ENCODE measurements at regions not wholly inside any gene's neighbourhood (a gene's known extent, or its start where the extent isn't known, plus 50 kb on each side); places are given as distances from the start of the nearest gene placed in this dataset.

- Histone ChIP-seq H4K20me1 (ENCODE audit: insufficient read depth, low read length) (no peaks in the 10 kb centered on the region), H2AFZ (ENCODE audit: insufficient read depth, low read depth, low read length, poor library complexity, severe bottlenecking) (no peak overlapping the region), H3K27ac (ENCODE audit: low read depth in 1 of 2, low read length in 2 of 2) (no peak overlapping the region), H3K27me3 (ENCODE audit: control insufficient read depth in 2 of 2, insufficient read depth in 2 of 2, low read length in 2 of 2) (no peaks in the 10 kb centered on the region), H3K4me1 (ENCODE audit: control insufficient read depth in 1 of 2, insufficient read depth in 2 of 2, low read length in 2 of 2) (no peaks in the 10 kb centered on the region), H3K4me2 (replicated peaks; ENCODE audit: extremely low read depth, low read length, poor library complexity, severe bottlenecking) (no peak overlapping the region), H3K4me3 (replicated peaks in 1 of 3; ENCODE audit: low read depth in 2 of 3, low read length in 3 of 3) (no peak overlapping the region), H3K79me2 (ENCODE audit: insufficient read depth, low read length) (no peaks in the 10 kb centered on the region), H3K9me3 (replicated peaks in 1 of 2; ENCODE audit: control insufficient read depth in 1 of 2, insufficient read depth in 1 of 2, low read length in 2 of 2) (peaks cover 0 to under 1% of the 10 kb centered on the region in 2 donors), H3K9ac (ENCODE audit: insufficient read depth, low read length, poor library complexity, severe bottlenecking) (no peak overlapping the region), H3K36me3 (replicated peaks in 1 of 2; ENCODE audit: control insufficient read depth in 1 of 2, insufficient read depth in 2 of 2, low read length in 2 of 2) (no peaks in the 10 kb centered on the region)
- peaks cover 0 to 9% (median 2%) of the 10 kb centered on the region in 7 donors for H3K9me3 Mint-ChIP-seq
- H3K4me1 Mint-ChIP-seq = peaks cover 10% of the 10 kb centered on the region
- H3K27ac Mint-ChIP-seq = no peak overlapping the region
- no peaks in the 10 kb centered on the region for H3K36me3 Mint-ChIP-seq
- no CpG with 5 or more reads among the region's 1 CpG for WGBS (ENCODE audit: insufficient coverage)
- no peak for DNase-seq
- H3K4me3 Mint-ChIP-seq = no peak overlapping the region
- intact Hi-C loops (cut with micrococcal nuclease) = no loop called here
- TF ChIP-seq, protein P1, sequence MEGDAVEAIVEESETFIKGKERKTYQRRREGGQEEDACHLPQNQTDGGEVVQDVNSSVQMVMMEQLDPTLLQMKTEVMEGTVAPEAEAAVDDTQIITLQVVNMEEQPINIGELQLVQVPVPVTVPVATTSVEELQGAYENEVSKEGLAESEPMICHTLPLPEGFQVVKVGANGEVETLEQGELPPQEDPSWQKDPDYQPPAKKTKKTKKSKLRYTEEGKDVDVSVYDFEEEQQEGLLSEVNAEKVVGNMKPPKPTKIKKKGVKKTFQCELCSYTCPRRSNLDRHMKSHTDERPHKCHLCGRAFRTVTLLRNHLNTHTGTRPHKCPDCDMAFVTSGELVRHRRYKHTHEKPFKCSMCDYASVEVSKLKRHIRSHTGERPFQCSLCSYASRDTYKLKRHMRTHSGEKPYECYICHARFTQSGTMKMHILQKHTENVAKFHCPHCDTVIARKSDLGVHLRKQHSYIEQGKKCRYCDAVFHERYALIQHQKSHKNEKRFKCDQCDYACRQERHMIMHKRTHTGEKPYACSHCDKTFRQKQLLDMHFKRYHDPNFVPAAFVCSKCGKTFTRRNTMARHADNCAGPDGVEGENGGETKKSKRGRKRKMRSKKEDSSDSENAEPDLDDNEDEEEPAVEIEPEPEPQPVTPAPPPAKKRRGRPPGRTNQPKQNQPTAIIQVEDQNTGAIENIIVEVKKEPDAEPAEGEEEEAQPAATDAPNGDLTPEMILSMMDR (IDR thresholded peaks at IDR 0.05) = no peak
- H3K27me3 Mint-ChIP-seq (ENCODE audit: low read depth in 3 of 3) = peaks cover 0 to 1% (median 0%) of the 10 kb centered on the region in 3 donors
Measured at GRCh38 chr4:108483079-108483478, 137.3 kb upstream of the RPL34 start.

- Histone ChIP-seq H3K27ac (ENCODE audit: low read depth in 1 of 2, low read length in 2 of 2) (no peak overlapping the region), H2AFZ (ENCODE audit: insufficient read depth, low read depth, low read length, poor library complexity, severe bottlenecking) (no peak overlapping the region), H3K9me3 (replicated peaks in 1 of 2; ENCODE audit: control insufficient read depth in 1 of 2, insufficient read depth in 1 of 2, low read length in 2 of 2) (no peaks in the 10 kb centered on the region), H3K79me2 (ENCODE audit: insufficient read depth, low read length) (no peaks in the 10 kb centered on the region), H3K36me3 (replicated peaks in 1 of 2; ENCODE audit: control insufficient read depth in 1 of 2, insufficient read depth in 2 of 2, low read length in 2 of 2) (no peaks in the 10 kb centered on the region), H4K20me1 (ENCODE audit: insufficient read depth, low read length) (no peaks in the 10 kb centered on the region), H3K4me3 (replicated peaks in 1 of 3; ENCODE audit: low read depth in 2 of 3, low read length in 3 of 3) (no peak overlapping the region), H3K4me2 (replicated peaks; ENCODE audit: extremely low read depth, low read length, poor library complexity, severe bottlenecking) (no peak overlapping the region), H3K4me1 (ENCODE audit: control insufficient read depth in 1 of 2, insufficient read depth in 2 of 2, low read length in 2 of 2) (no peaks in the 10 kb centered on the region), H3K9ac (ENCODE audit: insufficient read depth, low read length, poor library complexity, severe bottlenecking) (no peak overlapping the region), H3K27me3 (ENCODE audit: control insufficient read depth in 2 of 2, insufficient read depth in 2 of 2, low read length in 2 of 2) (no peaks in the 10 kb centered on the region)
- peaks cover 0 to 1% (median 0%) of the 10 kb centered on the region in 3 donors for H3K27me3 Mint-ChIP-seq (ENCODE audit: low read depth in 3 of 3)
- intact Hi-C loops (cut with micrococcal nuclease) = no loop called here
- TF ChIP-seq, protein P1 (IDR thresholded peaks at IDR 0.05) = no peak
- peaks cover 10% of the 10 kb centered on the region for H3K4me1 Mint-ChIP-seq
- H3K27ac Mint-ChIP-seq = no peak overlapping the region
- WGBS (ENCODE audit: insufficient coverage) = no CpG with 5 or more reads among the region's 1 CpG
- DNase-seq = no peak
- no peak overlapping the region for H3K4me3 Mint-ChIP-seq
- no peaks in the 10 kb centered on the region for H3K36me3 Mint-ChIP-seq
- peaks cover 0 to 4% (median 0%) of the 10 kb centered on the region in 7 donors for H3K9me3 Mint-ChIP-seq
Measured at GRCh38 chr4:108480881-108481280, 139.5 kb upstream of the RPL34 start.
